GM12878 (cell line): ENCODE measurements at regions not wholly inside any gene's neighbourhood (a gene's known extent, or its start where the extent isn't known, plus 50 kb on each side); places are given as distances from the start of the nearest gene placed in this dataset.

Source experiments
- ATAC-seq: fragments of 200-7000 bp; cut with Tn5 transposase; 3 replicates; pipeline ENCODE4 v1.9.1; 2020; ENCODE audit warnings: mild to moderate bottlenecking, moderate library complexity
- BruUV-seq: library from RNA; stranded (reverse); fragments of 400-500 nt; replicated peaks from 2 replicates; lab custom pipeline; 2021; lab: Mats Ljungman, UMichigan
- CTCF ChIA-PET: fragments of 300-600 bp; sonication (Branson Sonifier 250); formaldehyde crosslinking; extraction: SDS; loops from one replicate; lab custom pipeline; 2021; ENCODE audit warnings: inconsistent platforms; lab: Yijun Ruan, JAX
- POLR2A ChIA-PET: fragments of 350-600 bp; formaldehyde crosslinking; extraction: SDS; loops from one replicate; lab custom pipeline; 2021; ENCODE audit warnings: inconsistent platforms; lab: Charles Lee
- RAD21 ChIA-PET: fragments of 300-600 bp; sonication (Branson Sonifier 250); formaldehyde crosslinking; loops from one replicate; lab custom pipeline; 2023; ENCODE audit warnings: antibody characterized with exemption; ENCODE audit not compliant: unreplicated experiment; lab: Charles Lee
- SMC1A ChIA-PET: fragments of 300-600 bp; sonication (Branson Sonifier 250); formaldehyde crosslinking; loops from one replicate; lab custom pipeline; 2023; ENCODE audit not compliant: unreplicated experiment, uncharacterized antibody; lab: Charles Lee
- DNase-seq: peaks from one replicate; pipeline ENCODE4 v3.0.0-alpha.2; 2011; ENCODE audit warnings: low read depth, low spot score
- FAIRE-seq: peaks from 3 replicates; lab custom pipeline; 2011; peaks lifted over from hg19 to GRCh38; lab: Jason Lieb, UNC
- H2AFZ ChIP-seq: 2 replicates; pipeline ENCODE4 v1.6.0; 2011; ENCODE audit warnings: low read depth, low read length, control low read depth; ENCODE audit not compliant: control insufficient read depth
- H3K27ac ChIP-seq: 2 replicates; pipeline ENCODE4 v1.5.1; 2011; ENCODE audit warnings: control low read depth; ENCODE audit not compliant: control insufficient read depth, insufficient read depth
- H3K27me3 ChIP-seq, 2 experiments: replicated peaks in 1 of 2; 2 replicates each; pipeline versions ENCODE4 v1.6.0 to v1.6.1; 2011; ENCODE audit warnings: low read length in 1 of 2; ENCODE audit not compliant: control insufficient read depth in 2 of 2, insufficient read depth in 2 of 2
- H3K36me3 ChIP-seq, 2 experiments: 2 replicates each; pipeline ENCODE4 v1.5.1; 2011; ENCODE audit warnings: low read length in 1 of 2; ENCODE audit not compliant: control insufficient read depth in 2 of 2, insufficient read depth in 2 of 2
- H3K4me1 ChIP-seq: 2 replicates; pipeline ENCODE4 v1.6.1; 2011; ENCODE audit warnings: mild to moderate bottlenecking, low read length, moderate library complexity, mixed read lengths; ENCODE audit not compliant: control insufficient read depth, insufficient read depth
- H3K4me2 ChIP-seq: 2 replicates; pipeline ENCODE4 v1.6.0; 2011; ENCODE audit warnings: control low read depth; ENCODE audit not compliant: control insufficient read depth, insufficient read depth
- H3K4me3 ChIP-seq: fragments of 200-600 bp; sonication (generic); 2 replicates; pipeline ENCODE4 v1.5.1; 2016
- H3K79me2 ChIP-seq: 2 replicates; pipeline ENCODE4 v1.6.0; 2011; ENCODE audit warnings: low read length; ENCODE audit not compliant: control insufficient read depth, insufficient read depth
- H3K9ac ChIP-seq: 2 replicates; pipeline ENCODE4 v1.8.0; 2011; ENCODE audit warnings: low read length, control low read depth, mixed read lengths; ENCODE audit not compliant: control insufficient read depth, insufficient read depth
- H3K9me3 ChIP-seq: replicated peaks from 3 replicates; pipeline ENCODE4 v1.5.1; 2011; ENCODE audit warnings: mild to moderate bottlenecking, low read length; ENCODE audit not compliant: control insufficient read depth, insufficient read depth
- H4K20me1 ChIP-seq: 2 replicates; pipeline ENCODE4 v1.6.0; 2011; ENCODE audit not compliant: control insufficient read depth, insufficient read depth
- CBX3 ChIP-seq: fragments of 200-600 bp; sonication (generic); IDR thresholded peaks from 2 replicates; pipeline ENCODE4 v1.6.1; 2016; ENCODE audit warnings: low read depth, borderline replicate concordance
- GABPA ChIP-seq: IDR thresholded peaks from 2 replicates; pipeline ENCODE4 v1.6.1; 2014; ENCODE audit warnings: antibody characterized with exemption, low read depth, mild to moderate bottlenecking, inconsistent platforms
- MYC ChIP-seq: IDR thresholded peaks from 2 replicates; pipeline ENCODE4 v1.6.1; 2011; ENCODE audit warnings: mild to moderate bottlenecking, low read length, moderate library complexity, inconsistent platforms; ENCODE audit not compliant: insufficient read depth, insufficient replicate concordance, insufficient read length, severe bottlenecking
- NR2F1 ChIP-seq: fragments of 450-650 bp; conservative IDR thresholded peaks from 2 replicates; pipeline ENCODE4 v1.6.1; 2017; ENCODE audit warnings: mild to moderate bottlenecking
- RUNX3 ChIP-seq: IDR thresholded peaks from 2 replicates; pipeline ENCODE4 v1.6.1; 2012; ENCODE audit warnings: low read length, inconsistent platforms
- SREBF2 ChIP-seq: IDR thresholded peaks from 2 replicates; pipeline ENCODE4 v1.6.1; 2012; ENCODE audit warnings: mild to moderate bottlenecking, low read length
- TCF7 ChIP-seq: IDR thresholded peaks from 2 replicates; pipeline ENCODE4 v1.6.1; 2014; ENCODE audit warnings: antibody characterized with exemption, borderline replicate concordance
- YY1 ChIP-seq: IDR thresholded peaks from 2 replicates; pipeline ENCODE4 v1.6.1; 2011; ENCODE audit warnings: low read depth, mild to moderate bottlenecking, low read length
- ZNF274 ChIP-seq: IDR thresholded peaks from one replicate; pipeline ENCODE4 v1.8.0; 2011; ENCODE audit not compliant: insufficient read length, insufficient read depth
- WGBS: methylation state at CpG from one replicate; pipeline ENCODE4 v1.1.6; 2016; ENCODE audit warnings: low lambda C conversion rate; ENCODE audit not compliant: insufficient replicate concordance, insufficient coverage; ENCODE audit errors: missing lambda C conversion rate; 5-methylcytosine and 5-hydroxymethylcytosine counted together
- in situ Hi-C: fragments of 300-500 bp; cut with MboI; formaldehyde crosslinking; loops from 9 replicates; pipeline ENCODE4 v1.14.3; 2018; ENCODE audit warnings: mixed read lengths
- intact Hi-C: fragments of 100-400 bp; cut with micrococcal nuclease; formaldehyde crosslinking; loops from one replicate; pipeline ENCODE4 v1.14.2; 2022; ENCODE audit not compliant: unreplicated experiment
- TF ChIP-seq, protein P1 (sequence below): IDR thresholded peaks from 2 replicates; pipeline ENCODE4 v1.6.1; 2012; ENCODE audit warnings: low read depth, low read length, improper control_type of control experiment
- TF ChIP-seq, protein P2 (sequence below): fragments of 450-650 bp; IDR thresholded peaks from 2 replicates; pipeline ENCODE4 v1.6.1; 2017; ENCODE audit warnings: mild to moderate bottlenecking
- TF ChIP-seq, protein P3 (sequence below): fragments of 450-650 bp; IDR thresholded peaks from 2 replicates; pipeline ENCODE4 v1.6.1; 2016; ENCODE audit warnings: mild to moderate bottlenecking
- TF ChIP-seq, protein P4 (sequence below): fragments of 450-650 bp; IDR thresholded peaks from 2 replicates; pipeline ENCODE4 v1.6.1; 2018; ENCODE audit warnings: borderline replicate concordance, mild to moderate bottlenecking; ENCODE audit not compliant: partially characterized antibody

DNA sequence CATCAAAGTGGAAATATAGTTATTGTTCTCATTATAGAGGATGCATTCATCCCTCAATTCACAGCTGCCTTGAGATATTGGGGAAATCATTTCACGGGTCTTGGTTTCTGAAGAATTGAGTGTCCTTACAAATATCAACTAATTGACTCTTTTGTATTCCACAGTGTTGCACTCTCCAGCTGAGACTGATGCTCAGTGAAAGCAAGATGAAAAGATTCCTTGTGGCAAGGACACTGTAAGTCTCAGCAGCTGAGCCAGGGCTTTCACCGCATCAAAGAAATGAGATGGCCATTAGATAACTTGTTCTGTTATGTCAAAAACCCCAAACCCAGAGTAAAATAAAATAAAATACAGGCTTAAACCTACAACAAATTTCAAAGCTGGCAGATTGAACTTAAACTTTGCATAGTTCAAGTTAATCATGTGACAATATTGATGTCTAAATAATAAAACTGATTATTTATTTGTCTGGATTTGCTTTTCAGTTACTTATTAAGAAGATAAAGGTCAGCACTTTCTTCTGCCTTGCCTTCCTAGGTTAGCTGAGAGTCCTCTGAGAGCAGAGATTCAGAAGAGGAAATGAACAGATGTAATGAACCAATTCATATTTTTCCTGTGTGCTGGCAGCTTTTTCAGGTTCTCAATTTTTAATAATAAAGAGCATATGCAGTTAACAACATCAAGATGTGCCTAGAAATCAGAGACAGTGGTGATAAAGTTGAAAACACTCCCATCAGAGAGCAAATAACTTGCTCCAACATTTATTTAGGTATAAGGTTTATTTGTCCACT, 82.4 kb upstream of the SMLR1 start (continued):
- TF ChIP-seq MYC (no peak), TCF7 (no peak)
- TF ChIP-seq, protein P1, sequence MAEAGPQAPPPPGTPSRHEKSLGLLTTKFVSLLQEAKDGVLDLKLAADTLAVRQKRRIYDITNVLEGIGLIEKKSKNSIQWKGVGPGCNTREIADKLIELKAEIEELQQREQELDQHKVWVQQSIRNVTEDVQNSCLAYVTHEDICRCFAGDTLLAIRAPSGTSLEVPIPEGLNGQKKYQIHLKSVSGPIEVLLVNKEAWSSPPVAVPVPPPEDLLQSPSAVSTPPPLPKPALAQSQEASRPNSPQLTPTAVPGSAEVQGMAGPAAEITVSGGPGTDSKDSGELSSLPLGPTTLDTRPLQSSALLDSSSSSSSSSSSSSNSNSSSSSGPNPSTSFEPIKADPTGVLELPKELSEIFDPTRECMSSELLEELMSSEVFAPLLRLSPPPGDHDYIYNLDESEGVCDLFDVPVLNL = no peak
- TF ChIP-seq, protein P2, sequence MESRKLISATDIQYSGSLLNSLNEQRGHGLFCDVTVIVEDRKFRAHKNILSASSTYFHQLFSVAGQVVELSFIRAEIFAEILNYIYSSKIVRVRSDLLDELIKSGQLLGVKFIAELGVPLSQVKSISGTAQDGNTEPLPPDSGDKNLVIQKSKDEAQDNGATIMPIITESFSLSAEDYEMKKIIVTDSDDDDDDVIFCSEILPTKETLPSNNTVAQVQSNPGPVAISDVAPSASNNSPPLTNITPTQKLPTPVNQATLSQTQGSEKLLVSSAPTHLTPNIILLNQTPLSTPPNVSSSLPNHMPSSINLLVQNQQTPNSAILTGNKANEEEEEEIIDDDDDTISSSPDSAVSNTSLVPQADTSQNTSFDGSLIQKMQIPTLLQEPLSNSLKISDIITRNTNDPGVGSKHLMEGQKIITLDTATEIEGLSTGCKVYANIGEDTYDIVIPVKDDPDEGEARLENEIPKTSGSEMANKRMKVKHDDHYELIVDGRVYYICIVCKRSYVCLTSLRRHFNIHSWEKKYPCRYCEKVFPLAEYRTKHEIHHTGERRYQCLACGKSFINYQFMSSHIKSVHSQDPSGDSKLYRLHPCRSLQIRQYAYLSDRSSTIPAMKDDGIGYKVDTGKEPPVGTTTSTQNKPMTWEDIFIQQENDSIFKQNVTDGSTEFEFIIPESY = no peak

DNA sequence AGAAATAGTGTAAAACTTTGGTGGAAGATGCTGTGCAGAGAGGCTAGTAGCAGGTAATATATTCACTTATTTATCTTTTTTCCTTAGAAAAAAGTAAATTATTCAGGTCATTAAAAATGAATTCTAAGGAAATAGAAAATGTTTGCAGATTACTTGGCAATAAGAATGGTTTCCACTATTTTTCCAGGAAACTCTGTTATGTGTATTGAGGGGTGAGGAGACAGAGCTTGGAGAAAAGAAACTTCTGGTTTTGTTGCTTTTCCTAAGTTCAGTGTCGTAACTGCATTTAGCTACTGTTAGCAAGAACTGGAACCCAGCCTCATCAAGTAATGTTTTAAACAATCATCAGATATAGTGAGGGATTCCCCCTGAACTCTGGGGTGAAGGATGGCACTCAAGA, 79.2 kb upstream of the SMLR1 start:
- Histone ChIP-seq H3K4me1 (no peaks in the 10 kb centered on the region), H3K27me3 (no peaks in the 10 kb centered on the region), H3K9me3 (peaks cover 5% of the 10 kb centered on the region; the same call in 2 of the 3 replicates), H3K36me3 (no peaks in the 10 kb centered on the region), H4K20me1 (no peaks in the 10 kb centered on the region), H3K9ac (no peak overlapping the region), H3K79me2 (no peaks in the 10 kb centered on the region), H2AFZ (no peak overlapping the region), H3K4me2 (no peak overlapping the region), H3K4me3 (no peak overlapping the region), H3K27ac (no peak overlapping the region)
- DNase-seq (no peak), ATAC-seq (no peak), FAIRE-seq (no peak)
- in situ Hi-C loops (no loop called here), intact Hi-C loops (no loop called here)
- SMC1A ChIA-PET = no interaction called here
- CTCF ChIA-PET = no interaction called here
- POLR2A ChIA-PET = no interaction called here
- RAD21 ChIA-PET = no interaction called here
- WGBS = 33% methylated on average over 1 of the region's 1 CpG
- TF ChIP-seq ZNF274 (no peak), GABPA (no peak), RUNX3 (no peak), NR2F1 (no peak), YY1 (no peak), CBX3 (no peak), SREBF2 (no peak)
- TF ChIP-seq, protein P3, sequence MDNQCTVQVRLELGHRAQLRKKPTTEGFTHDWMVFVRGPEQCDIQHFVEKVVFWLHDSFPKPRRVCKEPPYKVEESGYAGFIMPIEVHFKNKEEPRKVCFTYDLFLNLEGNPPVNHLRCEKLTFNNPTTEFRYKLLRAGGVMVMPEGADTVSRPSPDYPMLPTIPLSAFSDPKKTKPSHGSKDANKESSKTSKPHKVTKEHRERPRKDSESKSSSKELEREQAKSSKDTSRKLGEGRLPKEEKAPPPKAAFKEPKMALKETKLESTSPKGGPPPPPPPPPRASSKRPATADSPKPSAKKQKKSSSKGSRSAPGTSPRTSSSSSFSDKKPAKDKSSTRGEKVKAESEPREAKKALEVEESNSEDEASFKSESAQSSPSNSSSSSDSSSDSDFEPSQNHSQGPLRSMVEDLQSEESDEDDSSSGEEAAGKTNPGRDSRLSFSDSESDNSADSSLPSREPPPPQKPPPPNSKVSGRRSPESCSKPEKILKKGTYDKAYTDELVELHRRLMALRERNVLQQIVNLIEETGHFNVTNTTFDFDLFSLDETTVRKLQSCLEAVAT = no peak
- TF ChIP-seq, protein P4, sequence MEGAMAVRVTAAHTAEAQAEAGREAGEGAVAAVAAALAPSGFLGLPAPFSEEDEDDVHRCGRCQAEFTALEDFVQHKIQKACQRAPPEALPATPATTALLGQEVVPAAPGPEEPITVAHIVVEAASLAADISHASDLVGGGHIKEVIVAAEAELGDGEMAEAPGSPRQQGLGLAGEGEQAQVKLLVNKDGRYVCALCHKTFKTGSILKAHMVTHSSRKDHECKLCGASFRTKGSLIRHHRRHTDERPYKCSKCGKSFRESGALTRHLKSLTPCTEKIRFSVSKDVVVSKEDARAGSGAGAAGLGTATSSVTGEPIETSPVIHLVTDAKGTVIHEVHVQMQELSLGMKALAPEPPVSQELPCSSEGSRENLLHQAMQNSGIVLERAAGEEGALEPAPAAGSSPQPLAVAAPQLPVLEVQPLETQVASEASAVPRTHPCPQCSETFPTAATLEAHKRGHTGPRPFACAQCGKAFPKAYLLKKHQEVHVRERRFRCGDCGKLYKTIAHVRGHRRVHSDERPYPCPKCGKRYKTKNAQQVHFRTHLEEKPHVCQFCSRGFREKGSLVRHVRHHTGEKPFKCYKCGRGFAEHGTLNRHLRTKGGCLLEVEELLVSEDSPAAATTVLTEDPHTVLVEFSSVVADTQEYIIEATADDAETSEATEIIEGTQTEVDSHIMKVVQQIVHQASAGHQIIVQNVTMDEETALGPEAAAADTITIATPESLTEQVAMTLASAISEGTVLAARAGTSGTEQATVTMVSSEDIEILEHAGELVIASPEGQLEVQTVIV = no peak
- BruUV-seq = no TSS peak
